ENCODE measurements at regions not wholly inside any gene's neighbourhood (a gene's known extent, or its start where the extent isn't known, plus 50 kb on each side); places are given as distances from the start of the nearest gene placed in this dataset.

DNA sequence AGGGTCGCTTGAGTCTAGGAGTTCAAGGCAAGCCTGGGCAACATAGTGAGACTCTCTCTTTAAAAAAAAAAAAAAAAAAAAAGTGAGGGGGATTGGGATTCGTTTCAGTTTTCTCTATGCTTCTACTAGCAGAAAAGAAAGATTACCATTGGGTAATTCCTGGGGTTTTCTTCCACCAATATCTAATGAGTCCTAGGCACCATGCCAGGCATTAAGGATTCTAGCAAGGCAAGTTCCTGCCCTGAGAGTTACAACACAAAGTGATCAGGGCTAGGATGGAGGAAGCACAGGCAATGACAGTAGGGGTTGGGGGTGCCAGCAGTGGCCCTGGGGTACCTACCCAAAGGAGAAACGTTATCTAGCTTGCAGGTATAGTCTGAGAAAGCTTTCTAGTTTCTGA is 90.8 kb downstream of the PCDH1 start:
- TF ChIP-seq, protein P1, sequence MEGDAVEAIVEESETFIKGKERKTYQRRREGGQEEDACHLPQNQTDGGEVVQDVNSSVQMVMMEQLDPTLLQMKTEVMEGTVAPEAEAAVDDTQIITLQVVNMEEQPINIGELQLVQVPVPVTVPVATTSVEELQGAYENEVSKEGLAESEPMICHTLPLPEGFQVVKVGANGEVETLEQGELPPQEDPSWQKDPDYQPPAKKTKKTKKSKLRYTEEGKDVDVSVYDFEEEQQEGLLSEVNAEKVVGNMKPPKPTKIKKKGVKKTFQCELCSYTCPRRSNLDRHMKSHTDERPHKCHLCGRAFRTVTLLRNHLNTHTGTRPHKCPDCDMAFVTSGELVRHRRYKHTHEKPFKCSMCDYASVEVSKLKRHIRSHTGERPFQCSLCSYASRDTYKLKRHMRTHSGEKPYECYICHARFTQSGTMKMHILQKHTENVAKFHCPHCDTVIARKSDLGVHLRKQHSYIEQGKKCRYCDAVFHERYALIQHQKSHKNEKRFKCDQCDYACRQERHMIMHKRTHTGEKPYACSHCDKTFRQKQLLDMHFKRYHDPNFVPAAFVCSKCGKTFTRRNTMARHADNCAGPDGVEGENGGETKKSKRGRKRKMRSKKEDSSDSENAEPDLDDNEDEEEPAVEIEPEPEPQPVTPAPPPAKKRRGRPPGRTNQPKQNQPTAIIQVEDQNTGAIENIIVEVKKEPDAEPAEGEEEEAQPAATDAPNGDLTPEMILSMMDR (conservative IDR thresholded peaks at IDR 0.05 in 1 of 2, IDR thresholded peaks at IDR 0.05 in 1 of 2; ENCODE audit: extremely low read depth in 1 of 2, insufficient read depth in 1 of 2, low read depth in 1 of 2, low read length in 2 of 2): no peak
- TF ChIP-seq EZH2 (IDR thresholded peaks at IDR 0.05; ENCODE audit: borderline replicate concordance, low read length): no peak

Data from mammary epithelial cell (primary cell).